Naive thymus-derived CD4-positive, alpha-beta T cell (primary cell): ENCODE measurements at regions not wholly inside any gene's neighbourhood (a gene's known extent, or its start where the extent isn't known, plus 50 kb on each side); places are given as distances from the start of the nearest gene placed in this dataset.

Source experiments
- ATAC-seq: fragments of 150-1000 bp; cut with Tn5 transposase; 2 replicates; pipeline ENCODE4 v1.10.0; 2021; ENCODE audit warnings: mild to moderate bottlenecking, moderate library complexity
- CTCF ChIA-PET: fragments of 350-600 bp; sonication (Branson Sonifier 250); formaldehyde crosslinking; loops from one replicate; lab custom pipeline; 2021; ENCODE audit warnings: antibody characterized with exemption; lab: Charles Lee
- POLR2A ChIA-PET: fragments of 350-600 bp; sonication (Branson Sonifier 250); formaldehyde crosslinking; loops from one replicate; lab custom pipeline; 2021; ENCODE audit warnings: antibody characterized with exemption, inconsistent platforms; lab: Charles Lee
- DNase-seq, 9 donors: peaks; one replicate each; pipeline versions ENCODE4 v3.0.0 to v3.0.0-alpha.2; 2020 to 2022; ENCODE audit warnings: mixed read lengths in 1 of 9
- H3K27ac ChIP-seq: one replicate; pipeline ENCODE4 v1.7.0; 2013; ENCODE audit warnings: mild to moderate bottlenecking, low read depth, low read length, moderate library complexity
- H3K27me3 ChIP-seq, 2 donors: one replicate each; pipeline ENCODE4 v1.7.0; 2013; ENCODE audit warnings: low read length in 2 of 2, mild to moderate bottlenecking in 2 of 2, moderate library complexity in 2 of 2; ENCODE audit not compliant: control insufficient read depth in 2 of 2, insufficient read depth in 2 of 2
- H3K36me3 ChIP-seq, 3 experiments: 1 replicate in 2 of 3; 2 replicates in 1 of 3; pipeline ENCODE4 v1.7.0; 2013; ENCODE audit warnings: low read length in 3 of 3, mild to moderate bottlenecking in 3 of 3, moderate library complexity in 1 of 3; ENCODE audit not compliant: insufficient read depth in 3 of 3, control insufficient read depth in 2 of 3
- H3K4me1 ChIP-seq, 2 donors: one replicate each; pipeline ENCODE4 v1.7.0; 2013; ENCODE audit warnings: low read length in 2 of 2, mild to moderate bottlenecking in 2 of 2, moderate library complexity in 1 of 2; ENCODE audit not compliant: control insufficient read depth in 2 of 2, insufficient read depth in 2 of 2
- H3K4me3 ChIP-seq: 2 replicates; pipeline ENCODE4 v1.7.0; 2013; ENCODE audit warnings: mild to moderate bottlenecking, low read length
- H3K9me3 ChIP-seq, 3 experiments: 1 replicate in 2 of 3; 2 replicates in 1 of 3; pipeline ENCODE4 v1.7.0; 2013; ENCODE audit warnings: low read length in 3 of 3; ENCODE audit not compliant: control insufficient read depth in 2 of 3
- H3K27ac Mint-ChIP-seq, 9 donors: one replicate each; pipeline ENCODE4 v1.8.0; 2020 to 2022; ENCODE audit warnings: mixed read lengths in 9 of 9, mild to moderate bottlenecking in 8 of 9, moderate library complexity in 5 of 9, inconsistent platforms in 2 of 9
- H3K27me3 Mint-ChIP-seq, 5 donors: one replicate each; pipeline ENCODE4 v1.8.0; 2021 to 2022; ENCODE audit warnings: mixed read lengths in 5 of 5, mild to moderate bottlenecking in 1 of 5
- H3K36me3 Mint-ChIP-seq, 5 donors: one replicate each; pipeline ENCODE4 v1.8.0; 2020 to 2022; ENCODE audit warnings: mixed read lengths in 5 of 5, mild to moderate bottlenecking in 3 of 5, inconsistent platforms in 1 of 5
- H3K4me1 Mint-ChIP-seq, 7 donors: one replicate each; pipeline ENCODE4 v1.8.0; 2020 to 2022; ENCODE audit warnings: mixed read lengths in 7 of 7, mild to moderate bottlenecking in 3 of 7, inconsistent platforms in 1 of 7
- H3K4me3 Mint-ChIP-seq, 10 donors: one replicate each; pipeline ENCODE4 v1.8.0; 2020 to 2022; ENCODE audit warnings: mild to moderate bottlenecking in 10 of 10, mixed read lengths in 10 of 10, moderate library complexity in 6 of 10, inconsistent platforms in 2 of 10
- H3K9me3 Mint-ChIP-seq, 11 donors: one replicate each; pipeline ENCODE4 v1.8.0; 2020 to 2022; ENCODE audit warnings: mixed read lengths in 11 of 11, mild to moderate bottlenecking in 4 of 11, inconsistent platforms in 1 of 11, moderate library complexity in 1 of 11
- intact Hi-C, 2 donors: fragments of 100-400 bp; cut with micrococcal nuclease; formaldehyde crosslinking; loops; one replicate each; pipeline ENCODE4 v1.15.1; 2023

DNA sequence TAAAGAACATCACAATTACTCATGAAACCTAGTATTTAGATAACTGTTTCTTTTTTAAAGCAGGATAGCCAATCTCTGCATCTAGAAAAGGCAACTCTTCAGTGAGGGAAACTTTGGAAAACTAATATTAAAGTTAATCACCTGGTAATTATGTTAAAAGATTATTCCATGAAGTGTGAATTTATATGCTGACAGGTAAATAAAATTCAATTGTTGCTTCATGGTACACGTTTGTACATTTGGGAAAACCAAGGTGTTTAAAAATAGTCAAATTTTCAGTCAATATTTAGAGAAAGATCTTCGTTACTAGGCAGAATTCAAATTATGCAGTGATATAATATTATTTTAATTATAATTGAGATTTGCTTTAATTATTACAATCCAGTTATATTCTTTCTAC, 100.1 kb upstream of the LRFN5 start:
- CTCF ChIA-PET = no interaction called here
- Histone ChIP-seq H3K27me3 (no peaks in the 10 kb centered on the region), H3K27ac (no peak overlapping the region), H3K4me1 (no peaks in the 10 kb centered on the region), H3K36me3 (no peaks in the 10 kb centered on the region), H3K4me3 (no peak overlapping the region), H3K9me3 (no peaks in the 10 kb centered on the region)
- H3K9me3 Mint-ChIP-seq = peaks cover 0 to 14% (median 0%) of the 10 kb centered on the region in 11 donors
- ATAC-seq (no peak), DNase-seq (no peak)
- H3K4me1 Mint-ChIP-seq = no peaks in the 10 kb centered on the region
- H3K27me3 Mint-ChIP-seq = no peaks in the 10 kb centered on the region
- intact Hi-C loops = no loop called here
- no peaks in the 10 kb centered on the region for H3K36me3 Mint-ChIP-seq
- no peak overlapping the region for H3K27ac Mint-ChIP-seq
- POLR2A ChIA-PET = no interaction called here
- no peak overlapping the region for H3K4me3 Mint-ChIP-seq

DNA sequence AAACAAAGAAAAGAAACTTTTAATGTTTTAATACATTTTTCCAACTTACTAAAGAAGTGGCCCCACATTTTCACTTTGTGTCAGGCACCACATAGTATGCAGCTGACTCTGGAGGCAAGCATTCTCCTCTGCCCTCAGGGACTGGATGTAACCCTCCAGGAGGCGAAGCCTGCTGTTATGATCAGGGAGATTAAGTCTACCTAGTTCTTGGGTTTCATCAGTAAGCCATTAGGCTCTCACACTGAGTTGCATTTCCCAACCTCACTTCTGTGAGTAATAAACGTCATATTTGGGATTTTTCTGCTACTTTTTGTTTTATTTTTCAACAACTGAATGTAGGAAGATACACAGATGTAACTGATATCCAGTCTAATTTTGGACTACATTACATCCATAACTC, 101.2 kb upstream of the LRFN5 start:
- Histone ChIP-seq H3K4me3 (no peak overlapping the region), H3K27me3 (no peaks in the 10 kb centered on the region), H3K27ac (no peak overlapping the region), H3K4me1 (no peaks in the 10 kb centered on the region), H3K36me3 (no peaks in the 10 kb centered on the region), H3K9me3 (no peaks in the 10 kb centered on the region)
- Mint-ChIP-seq H3K4me3 (no peak overlapping the region), H3K9me3 (peaks cover 0 to 8% (median 0%) of the 10 kb centered on the region in 11 donors), H3K36me3 (no peaks in the 10 kb centered on the region), H3K4me1 (no peaks in the 10 kb centered on the region), H3K27ac (no peak overlapping the region), H3K27me3 (no peaks in the 10 kb centered on the region)
- ChIA-PET CTCF (no interaction called here), POLR2A (no interaction called here)
- intact Hi-C loops = no loop called here
- DNase-seq (no peak), ATAC-seq (no peak)

DNA sequence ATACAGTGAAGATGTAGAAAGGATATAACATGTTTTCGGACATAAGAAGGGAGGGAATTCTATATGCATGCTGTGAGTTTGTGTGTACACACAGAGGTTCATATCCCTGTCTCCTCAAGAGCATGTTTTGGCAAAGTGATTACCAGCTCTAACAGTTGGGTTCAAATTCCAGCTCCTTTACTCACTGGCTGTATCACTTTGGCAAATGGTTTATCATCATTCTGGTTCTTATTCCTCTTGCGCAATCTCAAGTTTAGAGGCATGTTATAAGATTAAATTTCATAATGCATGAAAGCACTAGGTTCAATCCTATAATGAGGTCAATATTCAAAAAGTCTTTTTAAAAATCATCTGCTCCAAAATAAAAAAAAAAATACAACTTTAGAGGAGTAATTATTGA, 107.7 kb upstream of the LRFN5 start:
- H3K27me3 ChIP-seq = no peaks in the 10 kb centered on the region
- Mint-ChIP-seq H3K4me1 (no peaks in the 10 kb centered on the region), H3K9me3 (peaks cover 0 to 8% (median under 1%) of the 10 kb centered on the region in 11 donors), H3K27me3 (no peaks in the 10 kb centered on the region), H3K4me3 (no peak overlapping the region), H3K27ac (no peak overlapping the region), H3K36me3 (no peaks in the 10 kb centered on the region)
- no peaks in the 10 kb centered on the region for H3K4me1 ChIP-seq
- intact Hi-C loops = no loop called here
- ChIA-PET POLR2A (no interaction called here), CTCF (no interaction called here)
- H3K36me3 ChIP-seq = no peaks in the 10 kb centered on the region
- ATAC-seq = no peak
- DNase-seq = no peak
- H3K9me3 ChIP-seq = no peaks in the 10 kb centered on the region
- H3K4me3 ChIP-seq = no peak overlapping the region
- no peak overlapping the region for H3K27ac ChIP-seq

DNA sequence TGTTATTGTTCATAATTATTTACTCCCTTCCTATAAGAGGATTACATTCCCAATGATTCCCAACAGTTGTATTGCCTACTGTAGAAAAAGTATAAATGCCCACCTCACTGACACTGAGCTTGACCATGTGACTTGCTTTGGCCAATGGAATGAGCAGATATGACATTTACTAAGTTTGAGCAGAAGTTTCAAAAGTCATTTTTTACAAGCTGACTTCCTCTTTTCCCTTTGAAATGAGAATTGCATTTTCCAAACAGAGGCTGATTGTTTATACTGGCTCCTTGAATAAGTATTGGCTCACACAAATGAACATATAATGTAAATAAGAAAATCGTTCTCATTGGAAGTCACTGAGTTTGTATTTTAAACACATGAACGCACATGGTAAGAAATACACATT, 116.4 kb upstream of the LRFN5 start:
- Mint-ChIP-seq H3K27me3 (no peaks in the 10 kb centered on the region), H3K36me3 (peaks cover 0 to 3% (median 0%) of the 10 kb centered on the region in 5 donors), H3K27ac (no peak overlapping the region), H3K4me3 (no peak overlapping the region), H3K4me1 (no peaks in the 10 kb centered on the region), H3K9me3 (peaks cover 0 to 13% (median 4%) of the 10 kb centered on the region in 11 donors)
- intact Hi-C loops = no loop called here
- Histone ChIP-seq H3K27me3 (no peaks in the 10 kb centered on the region), H3K27ac (no peak overlapping the region), H3K9me3 (no peaks in the 10 kb centered on the region), H3K36me3 (no peaks in the 10 kb centered on the region), H3K4me3 (no peak overlapping the region), H3K4me1 (no peaks in the 10 kb centered on the region)
- CTCF ChIA-PET = no interaction called here
- no peak for ATAC-seq
- POLR2A ChIA-PET = no interaction called here
- no peak for DNase-seq

DNA sequence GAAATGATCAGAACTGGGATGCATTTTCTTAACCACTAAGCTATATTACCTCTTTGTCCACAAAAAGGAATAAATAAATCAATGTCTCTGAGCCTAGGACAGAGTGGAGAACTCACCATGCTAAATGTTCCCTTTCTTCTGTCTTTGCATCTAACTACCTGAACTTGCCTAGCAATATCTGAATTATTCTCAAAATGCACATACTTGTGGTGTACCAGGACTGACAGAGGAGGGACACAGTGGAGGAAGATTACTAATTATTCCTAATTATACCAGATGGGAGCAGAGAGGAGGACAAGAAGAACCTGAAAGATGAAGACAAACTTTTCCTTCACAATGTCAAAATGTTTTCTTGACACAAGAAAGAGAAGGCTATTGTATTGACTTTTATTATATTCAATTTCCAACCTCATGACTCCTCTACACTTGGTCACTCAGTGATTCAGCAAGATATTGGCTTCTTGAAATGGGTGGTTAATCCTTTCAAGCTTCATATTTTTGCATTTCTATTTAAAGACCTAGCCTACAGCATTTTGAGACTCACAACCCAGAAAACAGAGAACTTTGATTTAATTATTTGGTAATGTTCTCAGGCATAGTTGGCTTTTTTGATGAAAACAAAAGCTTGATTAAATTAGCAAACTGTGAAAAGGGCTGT, 117.2 kb upstream of the LRFN5 start:
- intact Hi-C loops = no loop called here
- DNase-seq = no peak
- CTCF ChIA-PET = no interaction called here
- Mint-ChIP-seq H3K27me3 (no peaks in the 10 kb centered on the region), H3K4me3 (no peak overlapping the region), H3K4me1 (no peaks in the 10 kb centered on the region), H3K27ac (no peak overlapping the region), H3K36me3 (peaks cover 0 to 3% (median 0%) of the 10 kb centered on the region in 5 donors), H3K9me3 (peaks cover 0 to 13% (median 4%) of the 10 kb centered on the region in 11 donors)
- no peak for ATAC-seq
- Histone ChIP-seq H3K9me3 (no peaks in the 10 kb centered on the region), H3K27me3 (no peaks in the 10 kb centered on the region), H3K4me1 (no peaks in the 10 kb centered on the region), H3K36me3 (no peaks in the 10 kb centered on the region), H3K4me3 (no peak overlapping the region), H3K27ac (no peak overlapping the region)
- POLR2A ChIA-PET = no interaction called here

DNA sequence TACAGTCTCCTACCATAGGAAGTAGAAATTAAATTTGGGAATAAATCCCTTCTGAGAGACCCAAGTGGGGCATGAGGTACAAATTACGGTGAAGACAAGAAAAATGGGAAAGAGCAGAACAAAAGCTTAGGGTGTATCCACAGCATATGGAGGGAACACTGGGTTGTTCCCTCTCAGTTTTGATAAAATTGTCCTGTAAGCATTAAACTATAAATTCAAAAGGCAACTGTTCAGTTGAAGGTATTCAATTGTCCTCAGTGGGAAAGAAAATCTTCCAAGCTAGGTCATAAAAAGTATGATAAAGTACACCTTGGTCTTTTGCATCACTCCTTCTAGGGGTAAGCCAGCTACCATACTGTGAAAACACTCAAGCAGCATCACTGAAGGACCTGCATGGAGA, 118.3 kb upstream of the LRFN5 start:
- no peak overlapping the region for H3K4me3 Mint-ChIP-seq

DNA sequence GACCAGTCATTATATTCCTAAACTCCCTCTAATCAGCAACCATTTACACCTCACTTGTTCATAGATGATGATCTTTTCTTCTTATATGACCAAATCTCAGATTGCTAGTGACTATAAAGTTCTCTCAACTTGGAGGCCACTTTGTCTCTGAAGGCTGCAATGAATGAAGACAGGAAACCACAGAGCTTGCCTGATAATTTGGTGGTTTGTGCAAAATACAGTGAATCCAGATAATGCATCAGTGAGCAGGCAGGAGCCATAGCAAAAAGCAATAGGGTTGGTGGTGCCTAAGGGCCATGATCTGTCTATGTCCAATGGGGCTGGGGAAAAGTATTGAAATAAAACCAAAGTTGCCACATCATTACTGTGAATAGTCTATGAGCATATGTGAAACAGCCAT, 123.8 kb upstream of the LRFN5 start:
- ATAC-seq (no peak), DNase-seq (no peak)
- H3K4me1 Mint-ChIP-seq = no peaks in the 10 kb centered on the region
- no peaks in the 10 kb centered on the region for H3K9me3 ChIP-seq
- no peaks in the 10 kb centered on the region for H3K36me3 Mint-ChIP-seq
- intact Hi-C loops = no loop called here
- no peaks in the 10 kb centered on the region for H3K36me3 ChIP-seq
- H3K4me3 Mint-ChIP-seq = no peak overlapping the region
- H3K27ac Mint-ChIP-seq = no peak overlapping the region
- no peak overlapping the region for H3K27ac ChIP-seq
- ChIA-PET POLR2A (no interaction called here), CTCF (interaction anchor here (0.6 kb wide), 1 partner anchor 47 kb away, joined by 3 read pairs; no protein-coding TSS in a partner anchor)
- H3K4me1 ChIP-seq = no peaks in the 10 kb centered on the region
- H3K9me3 Mint-ChIP-seq = peaks cover 0 to 10% (median 1%) of the 10 kb centered on the region in 11 donors
- no peaks in the 10 kb centered on the region for H3K27me3 ChIP-seq
- H3K4me3 ChIP-seq = no peak overlapping the region
- H3K27me3 Mint-ChIP-seq = no peaks in the 10 kb centered on the region

More for the DNA sequence above, 118.3 kb upstream of the LRFN5 start:
- intact Hi-C loops = no loop called here
- Mint-ChIP-seq H3K27me3 (no peaks in the 10 kb centered on the region), H3K4me1 (no peaks in the 10 kb centered on the region), H3K36me3 (peaks cover 0 to 3% (median 0%) of the 10 kb centered on the region in 5 donors), H3K27ac (no peak overlapping the region), H3K9me3 (peaks cover 0 to 5% (median 0%) of the 10 kb centered on the region in 11 donors)
- Histone ChIP-seq H3K36me3 (no peaks in the 10 kb centered on the region), H3K4me3 (no peak overlapping the region), H3K27me3 (no peaks in the 10 kb centered on the region), H3K9me3 (no peaks in the 10 kb centered on the region), H3K4me1 (no peaks in the 10 kb centered on the region), H3K27ac (no peak overlapping the region)
- DNase-seq (no peak), ATAC-seq (no peak)
- POLR2A ChIA-PET = no interaction called here
- CTCF ChIA-PET = no interaction called here
